ENCODE measurements at regions not wholly inside any gene's neighbourhood (a gene's known extent, or its start where the extent isn't known, plus 50 kb on each side); places are given as distances from the start of the nearest gene placed in this dataset.
"Not testable (repeated sequence)": the region's sequence is repeated elsewhere in the genome, so short reads cannot be mapped to it uniquely, and the experiment has no call there.

- CTCF ChIA-PET = interaction anchor here (0.9 kb wide), 1 partner anchor 21 kb away, joined by 3 read pairs; no protein-coding TSS in a partner anchor
- POLR2A ChIA-PET = no interaction called here
- no peak for TF ChIP-seq CTCF (IDR thresholded peaks at IDR 0.05; ENCODE audit: control extremely low read depth, extremely low read depth, low read depth, missing control alignments)
- DNase-seq (ENCODE audit: extremely low spot score) = no peak
Observed at GRCh38 chr5:91770400-91770799, 387.3 kb upstream of the ARRDC3 start.

GRCh38 chr5:91757383-91757782 lies 374.3 kb upstream of the ARRDC3 start:
- DNase-seq (ENCODE audit: extremely low spot score); CTCF ChIA-PET; POLR2A ChIA-PET: not testable (repeated sequence)

- ChIA-PET CTCF (no interaction called here), POLR2A (no interaction called here)
- no peak for DNase-seq (ENCODE audit: extremely low spot score)
- no peak for TF ChIP-seq CTCF (IDR thresholded peaks at IDR 0.05; ENCODE audit: control extremely low read depth, extremely low read depth, low read depth, missing control alignments)
Observed at GRCh38 chr5:91754990-91755389, 371.9 kb upstream of the ARRDC3 start.

GRCh38 chr5:91744470-91744869 lies 361.4 kb upstream of the ARRDC3 start:
- DNase-seq (ENCODE audit: extremely low spot score); POLR2A ChIA-PET; CTCF ChIA-PET: not testable (repeated sequence)

GRCh38 chr5:91742550-91742949 lies 359.4 kb upstream of the ARRDC3 start:
- ChIA-PET CTCF (no interaction called here), POLR2A (no interaction called here)
- no peak for TF ChIP-seq CTCF (IDR thresholded peaks at IDR 0.05; ENCODE audit: control extremely low read depth, extremely low read depth, low read depth, missing control alignments)
- no peak for DNase-seq (ENCODE audit: extremely low spot score)

- no peak for TF ChIP-seq CTCF (IDR thresholded peaks at IDR 0.05; ENCODE audit: control extremely low read depth, extremely low read depth, low read depth, missing control alignments)
- ChIA-PET POLR2A (no interaction called here), CTCF (no interaction called here)
- no peak for DNase-seq (ENCODE audit: extremely low spot score)
Observed at GRCh38 chr5:91741764-91742505, 358.8 kb upstream of the ARRDC3 start.

- CTCF ChIA-PET = no interaction called here
- DNase-seq (ENCODE audit: extremely low spot score) = no peak
Observed at GRCh38 chr5:91730026-91730425, 346.9 kb upstream of the ARRDC3 start.

More at GRCh38 chr5:91730026-91730425, 346.9 kb upstream of the ARRDC3 start:
- no peak for TF ChIP-seq CTCF (IDR thresholded peaks at IDR 0.05; ENCODE audit: control extremely low read depth, extremely low read depth, low read depth, missing control alignments)
- POLR2A ChIA-PET = no interaction called here

Measured in GM10248 (cell line).